ENCODE measurements at regions not wholly inside any gene's neighbourhood (a gene's known extent, or its start where the extent isn't known, plus 50 kb on each side); places are given as distances from the start of the nearest gene placed in this dataset.

DNA sequence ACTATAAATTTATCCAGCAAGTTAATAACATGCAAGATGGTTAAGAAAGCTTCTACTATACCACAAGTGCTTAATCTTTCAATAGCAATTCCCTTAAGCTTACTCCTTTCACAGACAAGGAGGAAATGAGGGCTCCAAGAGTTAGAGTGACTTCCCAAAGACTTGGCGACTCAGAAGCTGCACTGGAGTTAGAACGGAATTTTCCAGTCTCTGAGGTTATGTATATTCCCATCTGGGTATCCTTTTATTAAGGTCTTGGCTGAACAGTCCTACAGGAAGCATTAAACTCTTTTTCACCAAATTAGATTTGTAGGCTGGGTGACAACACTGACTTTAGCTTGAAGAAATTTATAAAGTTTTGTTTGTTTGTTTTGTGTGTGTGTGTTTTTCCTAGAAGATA, 256.9 kb upstream of the DPP10 start:
- no peak overlapping the region for H3K4me3 ChIP-seq (ENCODE audit: low read length)
- no peak for TF ChIP-seq CTCF (IDR thresholded peaks at IDR 0.05; ENCODE audit: insufficient read depth, low read depth, low read length, missing control alignments)
- DNase-seq (ENCODE audit: low read depth): no peak

- peak; percentile 18 for DNase-seq (ENCODE audit: low read depth)
- TF ChIP-seq CTCF (IDR thresholded peaks at IDR 0.05; ENCODE audit: insufficient read depth, low read depth, low read length, missing control alignments): no peak
- H3K4me3 ChIP-seq (ENCODE audit: low read length): no peak overlapping the region
Measured at GRCh38 chr2:114192362-114192761, 250.1 kb upstream of the DPP10 start.

DNA sequence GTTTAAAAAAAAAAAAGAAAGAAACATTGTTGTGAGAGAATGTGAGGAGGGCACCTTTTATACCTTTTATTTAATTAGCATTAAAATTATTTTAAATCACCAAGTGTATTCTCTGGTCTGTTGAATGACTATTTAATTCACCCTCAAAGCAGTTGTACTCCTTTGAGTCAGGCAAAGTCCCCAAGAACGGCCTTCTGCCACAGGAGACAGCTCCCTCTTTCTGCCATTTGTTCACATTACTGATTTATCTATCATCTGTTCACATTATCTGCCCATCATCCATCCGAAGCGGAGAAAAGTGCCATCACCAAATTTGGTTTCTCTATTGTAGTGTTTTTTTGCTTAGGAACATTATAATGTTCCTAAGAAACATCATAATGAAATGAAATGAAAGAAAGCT, 240.7 kb upstream of the DPP10 start:
- no peak overlapping the region for H3K4me3 ChIP-seq (ENCODE audit: low read length)
- TF ChIP-seq CTCF (IDR thresholded peaks at IDR 0.05; ENCODE audit: insufficient read depth, low read depth, low read length, missing control alignments): no peak
- DNase-seq (ENCODE audit: low read depth): no peak

DNA sequence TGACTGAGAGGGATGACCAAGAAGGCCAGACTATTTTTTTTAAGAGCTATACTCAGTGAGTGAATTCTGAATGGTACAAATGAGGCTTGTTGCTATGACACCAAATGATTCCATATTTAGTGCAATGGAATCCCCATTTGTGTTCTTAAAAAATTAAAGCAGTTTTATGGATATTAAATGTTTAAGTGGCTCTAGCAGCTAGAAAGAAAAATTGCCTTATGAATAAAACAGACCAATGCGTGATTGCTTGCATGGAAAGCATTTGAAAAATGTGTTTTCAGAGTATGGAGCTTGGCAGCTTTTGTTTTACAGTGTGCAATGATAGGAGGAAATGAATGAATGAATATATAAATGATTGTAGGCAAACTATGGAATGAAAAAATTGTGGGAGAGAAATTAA, 238.8 kb upstream of the DPP10 start:
- H3K4me3 ChIP-seq (ENCODE audit: low read length): no peak overlapping the region
- TF ChIP-seq CTCF (IDR thresholded peaks at IDR 0.05; ENCODE audit: insufficient read depth, low read depth, low read length, missing control alignments): no peak
- no peak for DNase-seq (ENCODE audit: low read depth)

GRCh38 chr2:114213808-114214207, 228.6 kb upstream of the DPP10 start:
- H3K4me3 ChIP-seq (ENCODE audit: low read length): no peak overlapping the region
- no peak for TF ChIP-seq CTCF (IDR thresholded peaks at IDR 0.05; ENCODE audit: insufficient read depth, low read depth, low read length, missing control alignments)
- no peak for DNase-seq (ENCODE audit: low read depth)

DNA sequence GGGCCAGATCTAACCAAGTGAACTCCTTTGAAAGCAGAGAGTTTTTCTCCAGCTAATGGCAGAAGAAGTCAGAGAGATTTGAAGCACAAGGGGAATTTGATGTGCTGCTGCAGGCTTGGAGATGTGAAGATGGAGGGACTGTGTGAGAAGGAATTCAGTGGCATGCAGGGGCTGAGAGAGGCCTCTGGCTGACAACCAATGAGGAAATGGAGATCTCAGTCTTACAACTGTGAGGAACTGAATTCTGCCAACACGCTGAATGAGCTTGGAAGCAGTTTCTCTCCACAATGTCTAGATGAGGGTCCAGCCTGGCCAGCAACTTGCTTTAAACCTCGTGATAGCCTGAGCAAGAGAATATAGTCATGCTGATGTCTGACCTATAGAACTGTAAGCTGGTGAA, 224.1 kb upstream of the DPP10 start:
- no peak for TF ChIP-seq CTCF (IDR thresholded peaks at IDR 0.05; ENCODE audit: insufficient read depth, low read depth, low read length, missing control alignments)
- no peak for DNase-seq (ENCODE audit: low read depth)
- no peak overlapping the region for H3K4me3 ChIP-seq (ENCODE audit: low read length)

GRCh38 chr2:114219456-114219855, 223.0 kb upstream of the DPP10 start:
- DNase-seq (ENCODE audit: low read depth): no peak
- TF ChIP-seq CTCF (IDR thresholded peaks at IDR 0.05; ENCODE audit: insufficient read depth, low read depth, low read length, missing control alignments): no peak

More at GRCh38 chr2:114219456-114219855, 223.0 kb upstream of the DPP10 start:
- no peak overlapping the region for H3K4me3 ChIP-seq (ENCODE audit: low read length)
